Endothelial cell of umbilical vein (primary cell): ENCODE measurements at regions not wholly inside any gene's neighbourhood (a gene's known extent, or its start where the extent isn't known, plus 50 kb on each side); places are given as distances from the start of the nearest gene placed in this dataset.

Source experiments
- BruUV-seq: library from RNA; stranded (reverse); fragments of 400-500 nt; replicated peaks from 2 replicates; lab custom pipeline; 2021; lab: Mats Ljungman, UMichigan
- CTCF ChIA-PET: fragments of 300-600, 350-600 bp; sonication (Branson Sonifier 250); formaldehyde crosslinking; loops from one replicate; lab custom pipeline; 2021; ENCODE audit warnings: antibody characterized with exemption, inconsistent platforms; lab: Charles Lee
- POLR2A ChIA-PET: fragments of 300-600, 350-600 bp; sonication (Branson Sonifier 250); formaldehyde crosslinking; loops from one replicate; lab custom pipeline; 2021; ENCODE audit warnings: antibody characterized with exemption, inconsistent platforms; lab: Charles Lee
- DNase-seq: peaks from one replicate; pipeline ENCODE4 v3.0.0-alpha.2; 2011; ENCODE audit warnings: low read depth, low spot score
- FAIRE-seq: peaks from 2 replicates; lab custom pipeline; 2011; peaks lifted over from hg19 to GRCh38; lab: Jason Lieb, UNC
- H2AFZ ChIP-seq: 2 replicates; pipeline ENCODE4 v1.6.0; 2012; ENCODE audit warnings: low read depth, low read length, control low read depth, inconsistent platforms
- H3K27ac ChIP-seq: 2 replicates; pipeline ENCODE4 v1.5.1; 2011; ENCODE audit warnings: low read depth, mild to moderate bottlenecking, control low read depth, low read length, moderate library complexity; ENCODE audit not compliant: insufficient read depth
- H3K27me3 ChIP-seq, 2 experiments: 2 replicates each; pipeline versions ENCODE4 v1.6.0 to v1.6.1; 2011; ENCODE audit warnings: low read length in 2 of 2, mixed read lengths in 1 of 2; ENCODE audit not compliant: control insufficient read depth in 2 of 2, insufficient read depth in 2 of 2
- H3K36me3 ChIP-seq, 2 experiments: 2 replicates in 1 of 2; 3 replicates in 1 of 2; pipeline ENCODE4 v1.5.1; 2011; ENCODE audit warnings: low read length in 2 of 2, mild to moderate bottlenecking in 1 of 2, moderate library complexity in 1 of 2; ENCODE audit not compliant: control insufficient read depth in 2 of 2, insufficient read depth in 2 of 2; ENCODE audit errors: extremely low read depth in 1 of 2
- H3K4me1 ChIP-seq: 3 replicates; pipeline ENCODE4 v1.5.1; 2011; ENCODE audit warnings: mild to moderate bottlenecking, low read length; ENCODE audit not compliant: control insufficient read depth, insufficient read depth; ENCODE audit errors: extremely low read depth
- H3K4me2 ChIP-seq: 2 replicates; pipeline ENCODE4 v1.6.1; 2011; ENCODE audit warnings: low read length, control low read depth, mixed read lengths; ENCODE audit not compliant: insufficient read depth
- H3K4me3 ChIP-seq, 3 experiments: fragments of 200-600 bp in 1 of 3; sonication (generic), shearing (Covaris generic) in 1 of 3; replicated peaks in 1 of 3; 2 replicates each; pipeline ENCODE4 v1.5.1; 2011 to 2016; ENCODE audit warnings: control low read depth in 3 of 3, low read length in 3 of 3, mild to moderate bottlenecking in 2 of 3, inconsistent platforms in 1 of 3, low read depth in 1 of 3, moderate library complexity in 1 of 3; ENCODE audit not compliant: insufficient read depth in 1 of 3
- H3K79me2 ChIP-seq: 2 replicates; pipeline ENCODE4 v1.6.0; 2012; ENCODE audit warnings: low read length, inconsistent platforms; ENCODE audit not compliant: control insufficient read depth, insufficient read depth
- H3K9ac ChIP-seq: replicated peaks from 2 replicates; pipeline ENCODE3; 2011; ENCODE audit warnings: low read length, control low read depth; ENCODE audit not compliant: insufficient read depth; ENCODE audit errors: extremely low read depth
- H3K9me1 ChIP-seq: replicated peaks from 3 replicates; pipeline ENCODE4 v1.6.0; 2011; ENCODE audit warnings: mild to moderate bottlenecking, low read length; ENCODE audit not compliant: control insufficient read depth, insufficient read depth; ENCODE audit errors: extremely low read depth
- H3K9me3 ChIP-seq: replicated peaks from 2 replicates; pipeline ENCODE4 v1.5.1; 2012; ENCODE audit warnings: low read length, inconsistent platforms; ENCODE audit not compliant: control insufficient read depth, insufficient read depth
- H4K20me1 ChIP-seq: replicated peaks from 2 replicates; pipeline ENCODE3; 2011; ENCODE audit warnings: mild to moderate bottlenecking, low read length; ENCODE audit not compliant: control insufficient read depth, insufficient read depth; ENCODE audit errors: extremely low read depth
- EZH2 ChIP-seq: IDR thresholded peaks from 2 replicates; pipeline ENCODE4 v1.6.1; 2012; ENCODE audit warnings: borderline replicate concordance, low read depth, mild to moderate bottlenecking, moderate library complexity, low read length, inconsistent platforms; ENCODE audit not compliant: severe bottlenecking
- FOS ChIP-seq: IDR thresholded peaks from 2 replicates; pipeline ENCODE4 v1.6.1; 2011; ENCODE audit warnings: mild to moderate bottlenecking, low read length, moderate library complexity, borderline replicate concordance; ENCODE audit not compliant: insufficient read depth
- GATA2 ChIP-seq: IDR thresholded peaks from 2 replicates; pipeline ENCODE4 v1.7.0; 2011; ENCODE audit warnings: low read depth, mild to moderate bottlenecking, moderate library complexity, mixed read lengths, low read length; ENCODE audit not compliant: insufficient read length, insufficient read depth
- JUN ChIP-seq: IDR thresholded peaks from 2 replicates; pipeline ENCODE4 v1.6.1; 2011; ENCODE audit warnings: borderline replicate concordance, low read depth; ENCODE audit not compliant: insufficient read length, insufficient read depth
- MYC ChIP-seq: IDR thresholded peaks from one replicate; pipeline ENCODE4 v1.6.1; 2011; ENCODE audit warnings: mild to moderate bottlenecking, low read depth, low read length
- POLR2A ChIP-seq: IDR thresholded peaks from 2 replicates; pipeline ENCODE4 v1.6.1; 2012; ENCODE audit warnings: low read depth, mild to moderate bottlenecking, control low read depth, low read length
- POLR2AphosphoS5 ChIP-seq: IDR thresholded peaks from 2 replicates; pipeline ENCODE4 v1.6.1; 2012; ENCODE audit warnings: low read depth, mild to moderate bottlenecking, control low read depth, low read length, moderate library complexity; ENCODE audit not compliant: insufficient read depth
- dilution Hi-C: fragments of 300-500 bp; cut with MboI; formaldehyde crosslinking; loops from one replicate; pipeline ENCODE4 v1.15.0; 2019; ENCODE audit warnings: low sequenced_read_pairs; ENCODE audit not compliant: extremely low pct_ligation_motif_present
- intact Hi-C: fragments of 100-400 bp; cut with micrococcal nuclease; formaldehyde crosslinking; loops from one replicate; pipeline ENCODE4 v1.10.0; 2022
- TF ChIP-seq, protein P1 (sequence below): IDR thresholded peaks from 2 replicates; pipeline ENCODE4 v1.6.1; 2011; ENCODE audit not compliant: insufficient read depth, insufficient read length
- TF ChIP-seq, protein P2 (sequence below), 2 donors: IDR thresholded peaks; 1 replicate in 1 of 2; 2 replicates in 1 of 2; pipeline ENCODE4 v1.5.1; 2011; ENCODE audit warnings: low read length in 2 of 2, mild to moderate bottlenecking in 2 of 2, moderate library complexity in 2 of 2, control low read depth in 1 of 2, inconsistent platforms in 1 of 2, low read depth in 1 of 2; ENCODE audit not compliant: insufficient read depth in 1 of 2; ENCODE audit errors: extremely low read depth in 1 of 2

DNA sequence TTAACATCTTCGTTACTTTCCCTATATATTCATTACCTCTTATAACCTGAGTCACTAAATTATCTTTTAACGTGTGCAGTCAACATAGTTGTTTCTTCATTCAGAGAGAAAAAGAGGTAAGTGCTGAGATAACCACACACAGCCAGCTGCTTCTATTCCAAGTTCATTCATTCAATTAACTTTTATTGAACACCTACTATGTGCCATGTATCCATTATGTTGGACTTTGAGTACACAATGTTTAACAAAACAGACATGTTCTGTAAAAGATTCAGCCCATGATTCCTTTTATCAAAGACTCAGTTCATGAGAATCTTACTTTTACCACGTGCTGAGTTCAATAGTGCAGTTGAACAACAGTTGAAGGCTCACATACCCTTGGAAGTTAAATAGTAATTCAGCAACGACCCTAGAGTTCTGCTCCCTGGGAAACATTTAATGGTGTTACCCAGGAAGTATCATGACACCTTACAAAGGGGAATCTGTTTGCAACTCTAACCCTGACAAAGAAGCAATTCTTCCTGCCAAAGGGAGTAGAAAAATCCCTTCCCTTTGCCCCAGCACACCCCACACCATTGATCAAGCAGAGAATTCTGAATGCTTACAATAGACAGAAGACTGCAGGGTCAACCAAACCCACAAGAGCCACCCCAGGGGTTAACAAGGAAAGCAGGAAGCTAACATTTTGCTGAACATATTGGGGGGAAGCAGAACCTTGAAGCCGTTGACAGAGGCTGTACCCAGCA, 595.8 kb downstream of the STK39 start:
- dilution Hi-C loops: no loop called here

More for the DNA sequence above, 595.8 kb downstream of the STK39 start:
- Histone ChIP-seq H3K9me3 (no peaks in the 10 kb centered on the region), H3K9me1 (no peaks in the 10 kb centered on the region), H3K4me2 (no peak overlapping the region), H3K27me3 (no peaks in the 10 kb centered on the region), H3K9ac (no peak overlapping the region), H2AFZ (no peak overlapping the region), H3K79me2 (no peaks in the 10 kb centered on the region), H3K4me1 (no peaks in the 10 kb centered on the region), H3K4me3 (no peak overlapping the region), H4K20me1 (no peaks in the 10 kb centered on the region), H3K27ac (no peak overlapping the region), H3K36me3 (no peaks in the 10 kb centered on the region)
- ChIA-PET CTCF (no interaction called here), POLR2A (no interaction called here)
- intact Hi-C loops: no loop called here
- FAIRE-seq (no peak), DNase-seq (no peak)
- TF ChIP-seq POLR2AphosphoS5 (no peak), FOS (no peak), GATA2 (no peak), EZH2 (no peak), POLR2A (no peak), JUN (no peak), MYC (no peak)
- TF ChIP-seq, protein P1, sequence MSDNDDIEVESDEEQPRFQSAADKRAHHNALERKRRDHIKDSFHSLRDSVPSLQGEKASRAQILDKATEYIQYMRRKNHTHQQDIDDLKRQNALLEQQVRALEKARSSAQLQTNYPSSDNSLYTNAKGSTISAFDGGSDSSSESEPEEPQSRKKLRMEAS: no peak
- TF ChIP-seq, protein P2, sequence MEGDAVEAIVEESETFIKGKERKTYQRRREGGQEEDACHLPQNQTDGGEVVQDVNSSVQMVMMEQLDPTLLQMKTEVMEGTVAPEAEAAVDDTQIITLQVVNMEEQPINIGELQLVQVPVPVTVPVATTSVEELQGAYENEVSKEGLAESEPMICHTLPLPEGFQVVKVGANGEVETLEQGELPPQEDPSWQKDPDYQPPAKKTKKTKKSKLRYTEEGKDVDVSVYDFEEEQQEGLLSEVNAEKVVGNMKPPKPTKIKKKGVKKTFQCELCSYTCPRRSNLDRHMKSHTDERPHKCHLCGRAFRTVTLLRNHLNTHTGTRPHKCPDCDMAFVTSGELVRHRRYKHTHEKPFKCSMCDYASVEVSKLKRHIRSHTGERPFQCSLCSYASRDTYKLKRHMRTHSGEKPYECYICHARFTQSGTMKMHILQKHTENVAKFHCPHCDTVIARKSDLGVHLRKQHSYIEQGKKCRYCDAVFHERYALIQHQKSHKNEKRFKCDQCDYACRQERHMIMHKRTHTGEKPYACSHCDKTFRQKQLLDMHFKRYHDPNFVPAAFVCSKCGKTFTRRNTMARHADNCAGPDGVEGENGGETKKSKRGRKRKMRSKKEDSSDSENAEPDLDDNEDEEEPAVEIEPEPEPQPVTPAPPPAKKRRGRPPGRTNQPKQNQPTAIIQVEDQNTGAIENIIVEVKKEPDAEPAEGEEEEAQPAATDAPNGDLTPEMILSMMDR (IDR thresholded peaks at IDR 0.05; ENCODE audit: extremely low read depth in 1 of 2, insufficient read depth in 1 of 2, low read depth in 1 of 2, low read length in 2 of 2): no peak
- BruUV-seq: no TSS peak
